Progenitor cell of endocrine pancreas (in vitro differentiated cells): ENCODE measurements at regions not wholly inside any gene's neighbourhood (a gene's known extent, or its start where the extent isn't known, plus 50 kb on each side); places are given as distances from the start of the nearest gene placed in this dataset.

Source experiments
- DNase-seq: peaks from one replicate; pipeline ENCODE4 v3.0.0; 2021; ENCODE audit warnings: low spot score; ENCODE audit not compliant: unreplicated experiment
- H3K27ac Mint-ChIP-seq: 2 replicates; pipeline ENCODE4 v1.8.0; 2021; ENCODE audit warnings: mild to moderate bottlenecking, moderate library complexity, mixed read lengths
- H3K27me3 Mint-ChIP-seq: 2 replicates; pipeline ENCODE4 v1.8.0; 2021; ENCODE audit warnings: mixed read lengths
- H3K36me3 Mint-ChIP-seq: 2 replicates; pipeline ENCODE4 v1.8.0; 2022; ENCODE audit warnings: mixed read lengths; ENCODE audit not compliant: insufficient read depth
- H3K4me1 Mint-ChIP-seq: 2 replicates; pipeline ENCODE4 v1.8.0; 2021; ENCODE audit warnings: low read depth, mixed read lengths
- H3K4me3 Mint-ChIP-seq: 2 replicates; pipeline ENCODE4 v1.8.0; 2021; ENCODE audit warnings: low read depth, mild to moderate bottlenecking, moderate library complexity, mixed read lengths
- H3K9me3 Mint-ChIP-seq: 2 replicates; pipeline ENCODE4 v1.8.0; 2021; ENCODE audit warnings: low read depth, mixed read lengths
- CTCF ChIP-seq: fragments of 200-600 bp; sonication (generic); IDR thresholded peaks from one replicate; pipeline ENCODE4 v1.5.0; 2021; ENCODE audit warnings: antibody characterized with exemption, mild to moderate bottlenecking; ENCODE audit not compliant: unreplicated experiment

DNA sequence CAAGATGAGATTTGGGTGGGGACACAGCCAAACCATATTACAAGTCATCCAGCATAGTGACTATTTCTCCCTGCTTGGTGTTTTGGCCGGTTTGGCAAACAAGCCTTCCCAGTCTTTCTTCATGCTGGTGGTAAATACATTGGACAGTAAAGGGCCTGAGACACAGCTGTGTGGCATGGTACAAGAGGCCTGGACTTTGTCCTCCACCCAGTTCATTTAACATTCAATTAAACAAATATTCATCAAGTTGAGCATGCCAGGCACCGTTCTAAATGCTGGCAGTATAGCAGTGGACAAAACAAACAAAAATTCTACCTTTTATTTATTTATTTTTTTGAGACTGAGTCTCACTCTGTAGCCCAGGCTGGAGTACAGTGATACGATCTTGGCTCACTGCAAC, 62.7 kb upstream of the SLC28A3 start:
- peaks cover 4% of the 10 kb centered on the region for H3K9me3 Mint-ChIP-seq
- no peak for TF ChIP-seq CTCF

GRCh38 chr9:84404095-84404686, 63.6 kb upstream of the SLC28A3 start:
- DNase-seq: no peak
- TF ChIP-seq CTCF: peak; percentile 67
- H3K36me3 Mint-ChIP-seq: peaks cover 2% of the 10 kb centered on the region
- H3K9me3 Mint-ChIP-seq: peaks cover 4% of the 10 kb centered on the region
- H3K27me3 Mint-ChIP-seq: no peaks in the 10 kb centered on the region
- no peak overlapping the region for H3K27ac Mint-ChIP-seq
- H3K4me3 Mint-ChIP-seq: no peak overlapping the region
- peaks cover 2% of the 10 kb centered on the region for H3K4me1 Mint-ChIP-seq

More for the DNA sequence above, 62.7 kb upstream of the SLC28A3 start:
- H3K4me3 Mint-ChIP-seq: no peak overlapping the region
- peaks cover 2% of the 10 kb centered on the region for H3K4me1 Mint-ChIP-seq
- no peak overlapping the region for H3K27ac Mint-ChIP-seq
- DNase-seq: no peak
- peaks cover 2% of the 10 kb centered on the region for H3K36me3 Mint-ChIP-seq
- no peaks in the 10 kb centered on the region for H3K27me3 Mint-ChIP-seq

GRCh38 chr9:84405667-84406066, 65.1 kb upstream of the SLC28A3 start:
- DNase-seq: no peak
- Mint-ChIP-seq H3K27me3 (no peaks in the 10 kb centered on the region), H3K36me3 (no peaks in the 10 kb centered on the region), H3K27ac (no peak overlapping the region), H3K9me3 (peaks cover 4% of the 10 kb centered on the region), H3K4me1 (peaks cover 2% of the 10 kb centered on the region), H3K4me3 (no peak overlapping the region)
- no peak for TF ChIP-seq CTCF

DNA sequence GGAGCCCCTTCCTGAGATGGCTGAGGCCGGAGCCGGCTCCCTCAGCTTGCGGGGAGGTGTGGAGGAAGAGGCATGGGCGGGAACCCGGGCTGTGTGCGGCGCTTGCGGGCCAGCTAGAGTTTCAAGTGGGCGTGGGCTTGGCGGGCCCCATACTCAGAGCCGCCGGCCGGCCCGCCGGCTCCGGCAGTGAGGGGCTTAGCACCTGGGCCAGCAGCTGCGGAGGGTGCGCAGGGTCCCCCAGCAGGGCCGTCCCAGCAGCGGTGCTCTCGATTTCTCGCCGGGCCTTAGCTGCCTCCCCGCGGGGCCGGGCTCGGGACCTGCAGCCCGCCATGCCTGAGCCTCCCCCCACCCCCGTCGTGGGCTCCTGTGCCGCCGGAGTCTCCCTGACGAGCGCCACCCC, 67.9 kb upstream of the SLC28A3 start:
- no peaks in the 10 kb centered on the region for H3K27me3 Mint-ChIP-seq
- TF ChIP-seq CTCF: no peak

DNA sequence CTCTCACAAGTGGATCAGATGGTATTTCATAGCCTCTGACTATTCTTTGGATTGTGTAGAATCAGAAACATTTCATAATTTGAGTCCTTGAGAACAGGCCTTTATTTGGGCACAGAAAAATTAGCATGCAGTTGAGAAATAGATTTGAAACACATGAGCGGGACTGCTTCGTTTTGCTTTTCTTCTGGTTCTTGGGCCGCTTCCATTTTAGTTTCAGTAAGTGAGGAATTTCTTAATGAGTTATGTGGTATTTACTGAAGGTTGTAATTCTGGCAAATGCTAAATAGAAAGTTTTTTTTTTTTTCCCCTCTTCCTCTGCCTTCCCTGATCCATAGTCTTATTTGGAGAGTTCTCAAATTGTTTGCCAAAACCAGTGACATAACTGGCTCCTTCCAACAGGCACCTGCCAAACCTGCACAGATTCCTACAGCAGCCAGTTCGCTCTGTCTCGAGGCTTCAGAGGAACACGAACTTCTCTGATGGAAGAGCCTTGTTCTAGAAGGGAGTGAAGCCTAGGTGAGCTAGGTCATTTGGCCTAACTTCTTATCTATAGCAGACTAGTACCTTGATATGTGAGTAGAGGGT, 71.2 kb upstream of the SLC28A3 start:
- DNase-seq: no peak
- TF ChIP-seq CTCF: no peak
- H3K4me1 Mint-ChIP-seq: peaks cover 1% of the 10 kb centered on the region
- H3K36me3 Mint-ChIP-seq: no peaks in the 10 kb centered on the region
- peaks cover 4% of the 10 kb centered on the region for H3K9me3 Mint-ChIP-seq
- no peak overlapping the region for H3K4me3 Mint-ChIP-seq
- no peak overlapping the region for H3K27ac Mint-ChIP-seq
- H3K27me3 Mint-ChIP-seq: no peaks in the 10 kb centered on the region

More for the DNA sequence above, 67.9 kb upstream of the SLC28A3 start:
- Mint-ChIP-seq H3K4me1 (no peaks in the 10 kb centered on the region), H3K27ac (no peak overlapping the region), H3K9me3 (peaks cover 4% of the 10 kb centered on the region), H3K4me3 (no peak overlapping the region), H3K36me3 (no peaks in the 10 kb centered on the region)
- no peak for DNase-seq
